ENCODE measurements at regions not wholly inside any gene's neighbourhood (a gene's known extent, or its start where the extent isn't known, plus 50 kb on each side); places are given as distances from the start of the nearest gene placed in this dataset.

DNA sequence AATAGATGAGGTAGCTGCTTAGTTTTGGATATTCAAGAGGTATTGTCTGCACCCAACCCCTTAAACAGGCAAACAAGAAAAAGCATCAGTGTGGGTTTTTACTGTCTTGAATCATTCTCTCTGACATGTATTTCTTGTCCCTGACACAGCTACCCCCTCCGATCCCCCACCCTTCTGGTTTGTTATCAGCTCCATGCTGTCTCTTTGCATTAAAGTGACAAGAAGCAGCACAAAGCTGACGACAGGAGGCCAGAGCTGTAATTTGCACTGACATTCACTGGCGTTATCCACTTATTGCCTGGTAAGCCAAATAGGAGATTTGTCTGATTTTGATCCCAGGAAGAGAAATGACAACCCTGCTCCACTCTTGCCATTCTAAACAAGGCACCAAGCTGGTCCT is 83.3 kb upstream of the SNRK start:
- TF ChIP-seq CTCF (conservative IDR thresholded peaks at IDR 0.05 in 1 of 2, IDR thresholded peaks at IDR 0.05 in 1 of 2; ENCODE audit: extremely low read depth in 1 of 2, insufficient read depth in 1 of 2, low read depth in 1 of 2, low read length in 2 of 2): no peak
- TF ChIP-seq EZH2 (IDR thresholded peaks at IDR 0.05; ENCODE audit: borderline replicate concordance, low read length): no peak

All from mammary epithelial cell (primary cell).